ENCODE measurements at regions not wholly inside any gene's neighbourhood (a gene's known extent, or its start where the extent isn't known, plus 50 kb on each side); places are given as distances from the start of the nearest gene placed in this dataset.

GRCh38 chr6:15829156-15829555, 166.3 kb upstream of the DTNBP1 start:
- H3K27me3 Mint-ChIP-seq (ENCODE audit: insufficient read depth, low read depth, poor library complexity) = peaks cover 1% of the 10 kb centered on the region
- H3K4me1 Mint-ChIP-seq = no peaks in the 10 kb centered on the region
- no peaks in the 10 kb centered on the region for H3K36me3 Mint-ChIP-seq (ENCODE audit: low read depth)
- Histone ChIP-seq H2AFZ (no peak overlapping the region), H3K27me3 (ENCODE audit: insufficient read depth) (no peaks in the 10 kb centered on the region), H3K4me2 (no peak overlapping the region), H3F3A (replicated peaks; ENCODE audit: low read depth) (no peaks in the 10 kb centered on the region), H3K9me2 (ENCODE audit: insufficient read depth) (0 out of 2 replicates have a peak, but pooled peaks cover 5% of the 10 kb centered on the region), H3K79me2 (replicated peaks; ENCODE audit: insufficient read depth) (no peaks in the 10 kb centered on the region), H3K4me3 (no peak overlapping the region), H4K20me1 (replicated peaks; ENCODE audit: insufficient read depth) (no peaks in the 10 kb centered on the region), H3K36me3 (ENCODE audit: insufficient read depth) (no peaks in the 10 kb centered on the region), H3K27ac (ENCODE audit: low read depth) (no peak overlapping the region), H3K4me1 (ENCODE audit: insufficient read depth) (no peaks in the 10 kb centered on the region)
- no peaks in the 10 kb centered on the region for H3K9me3 Mint-ChIP-seq
- ATAC-seq (no peak), DNase-seq (ENCODE audit: low spot score) (no peak)
- TF ChIP-seq POLR2AphosphoS5 (IDR thresholded peaks at IDR 0.05; ENCODE audit: low read depth) (no peak), NANOG (IDR thresholded peaks at IDR 0.05; ENCODE audit: borderline replicate concordance) (no peak), JUNB (IDR thresholded peaks at IDR 0.05; ENCODE audit: unreplicated experiment) (no peak), ETS1 (IDR thresholded peaks at IDR 0.05) (no peak), ZNF331 (CRISPR knock-in tag; IDR thresholded peaks at IDR 0.05; ENCODE audit: low read depth) (no peak), REST (IDR thresholded peaks at IDR 0.05; ENCODE audit: unreplicated experiment) (no peak), CTCF (conservative IDR thresholded peaks at IDR 0.05; ENCODE audit: low read depth in 2 of 2) (no peak), EZH2 (IDR thresholded peaks at IDR 0.05; ENCODE audit: low read depth, unreplicated experiment) (no peak), CREB1 (CRISPR knock-in tag; IDR thresholded peaks at IDR 0.05; ENCODE audit: low read depth) (no peak), EZH2phosphoT487 (IDR thresholded peaks at IDR 0.05; ENCODE audit: unreplicated experiment) (no peak), ZNF462 (CRISPR knock-in tag; IDR thresholded peaks at IDR 0.05) (no peak), ZNF114 (CRISPR knock-in tag; IDR thresholded peaks at IDR 0.05) (no peak), STAT1 (IDR thresholded peaks at IDR 0.05; ENCODE audit: unreplicated experiment) (no peak)
- no peak overlapping the region for H3K4me3 Mint-ChIP-seq
- no peak overlapping the region for H3K27ac Mint-ChIP-seq
